ENCODE measurements at regions not wholly inside any gene's neighbourhood (a gene's known extent, or its start where the extent isn't known, plus 50 kb on each side); places are given as distances from the start of the nearest gene placed in this dataset.

GRCh38 chr20:52540509-52540908 lies 348.9 kb upstream of the ZFP64 start:
- no peak for DNase-seq

- no peak for DNase-seq
Observed at GRCh38 chr20:52539891-52540290, 348.3 kb upstream of the ZFP64 start.

- no peak for DNase-seq
Observed at GRCh38 chr20:52536841-52537400, 345.3 kb upstream of the ZFP64 start.

GRCh38 chr20:52536040-52536439 lies 344.5 kb upstream of the ZFP64 start:
- DNase-seq = no peak

- DNase-seq = no peak
Observed at GRCh38 chr20:52534616-52535015, 343.0 kb upstream of the ZFP64 start.

GRCh38 chr20:52533401-52533800 lies 341.8 kb upstream of the ZFP64 start:
- no peak for DNase-seq

GRCh38 chr20:52532674-52533073 lies 341.1 kb upstream of the ZFP64 start:
- no peak for DNase-seq

- no peak for DNase-seq
Observed at GRCh38 chr20:52530571-52530970, 339.0 kb upstream of the ZFP64 start.

- DNase-seq = no peak
Observed at GRCh38 chr20:52529826-52530225, 338.2 kb upstream of the ZFP64 start.

GRCh38 chr20:52524861-52525260 lies 333.3 kb upstream of the ZFP64 start:
- no peak for DNase-seq

- no peak for DNase-seq
Observed at GRCh38 chr20:52518735-52519134, 327.2 kb upstream of the ZFP64 start.

- DNase-seq = no peak
Observed at GRCh38 chr20:52515877-52516276, 324.3 kb upstream of the ZFP64 start.

- DNase-seq = no peak
Observed at GRCh38 chr20:52500157-52500556, 308.6 kb upstream of the ZFP64 start.

- no peak for DNase-seq
Observed at GRCh38 chr20:52497731-52498130, 306.2 kb upstream of the ZFP64 start.

- no peak for DNase-seq
Observed at GRCh38 chr20:52496191-52496590, 304.6 kb upstream of the ZFP64 start.

GRCh38 chr20:52494244-52494643 lies 302.7 kb upstream of the ZFP64 start:
- DNase-seq = no peak

GRCh38 chr20:52493171-52493721 lies 301.7 kb upstream of the ZFP64 start:
- no peak for DNase-seq

- no peak for DNase-seq
Observed at GRCh38 chr20:52490711-52491430, 299.3 kb upstream of the ZFP64 start.

- no peak for DNase-seq
Observed at GRCh38 chr20:52484438-52484837, 292.9 kb upstream of the ZFP64 start.

- no peak for DNase-seq
Observed at GRCh38 chr20:52483382-52483781, 291.8 kb upstream of the ZFP64 start.

- no peak for DNase-seq
Observed at GRCh38 chr20:52482044-52482443, 290.5 kb upstream of the ZFP64 start.

- no peak for DNase-seq
Observed at GRCh38 chr20:52481443-52481842, 289.9 kb upstream of the ZFP64 start.

- no peak for DNase-seq
Observed at GRCh38 chr20:52476074-52476750, 284.6 kb upstream of the ZFP64 start.

GRCh38 chr20:52473186-52473585 lies 281.6 kb upstream of the ZFP64 start:
- no peak for DNase-seq

All from 8988T (cell line).